Muscle of back (tissue), 3 donors: ENCODE measurements at regions not wholly inside any gene's neighbourhood (a gene's known extent, or its start where the extent isn't known, plus 50 kb on each side); places are given as distances from the start of the nearest gene placed in this dataset.
"Not testable (repeated sequence)": the region's sequence is repeated elsewhere in the genome, so short reads cannot be mapped to it uniquely, and the experiment has no call there.

Source experiments
- DNase-seq, 3 donors: peaks; one replicate each; pipeline versions ENCODE4 v3.0.0 to v3.0.0-alpha.2; 2013

DNA sequence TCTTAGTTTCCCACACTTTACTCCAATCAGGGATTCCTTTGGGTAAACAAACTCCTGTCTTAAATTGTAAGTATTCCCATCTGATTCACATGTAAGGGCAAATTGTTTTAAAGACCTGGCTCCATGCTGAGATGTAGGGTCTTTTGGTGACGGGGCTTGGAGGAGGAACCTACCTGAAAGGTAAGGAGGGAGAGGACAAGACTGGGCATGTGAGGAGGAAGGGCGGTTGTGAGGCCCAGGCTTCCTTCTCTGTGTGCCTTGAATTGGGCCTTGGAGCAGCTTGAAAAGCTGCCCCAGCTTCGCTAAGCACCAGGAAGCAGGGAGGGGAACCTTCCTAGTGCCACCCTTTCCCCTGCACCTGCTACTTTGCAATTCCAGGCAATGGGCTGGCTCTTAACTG lies 86.8 kb downstream of the C9orf152 start:
- DNase-seq = no peak

DNA sequence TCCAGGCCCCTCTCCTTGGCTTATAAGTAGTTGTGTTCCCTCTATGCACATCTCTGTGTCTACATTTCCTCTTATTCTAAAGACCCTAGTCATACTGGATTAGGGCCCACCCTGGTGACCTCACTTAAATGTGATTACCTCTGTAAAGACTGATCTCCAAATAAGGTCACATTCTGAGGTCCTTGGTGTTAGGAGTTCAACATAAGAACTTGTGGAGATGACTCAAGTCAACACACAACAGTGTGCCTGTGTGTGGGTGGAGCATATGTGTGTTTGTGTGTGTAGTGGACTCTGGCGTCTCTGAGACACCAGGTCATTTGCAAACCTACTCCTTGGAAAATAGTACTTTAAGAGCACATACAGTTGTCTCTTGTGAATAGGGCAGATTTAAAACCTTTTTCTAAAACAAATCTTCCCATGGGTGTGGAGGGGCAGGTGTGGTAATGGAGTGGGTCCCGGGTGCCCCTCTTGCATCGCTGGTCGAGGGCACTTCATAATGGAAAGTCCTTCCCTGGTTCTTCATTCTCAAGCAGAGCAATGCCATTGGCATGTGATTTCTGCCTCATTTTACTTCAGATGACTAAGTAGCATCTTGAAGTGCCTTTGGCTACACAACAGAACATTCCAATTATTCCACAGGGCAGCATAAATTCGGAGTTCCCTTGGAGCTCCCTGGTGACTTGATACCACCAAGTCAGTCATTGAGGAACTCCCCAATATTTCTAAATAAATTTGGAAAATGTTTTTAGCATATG lies 84.4 kb downstream of the C9orf152 start:
- no peak for DNase-seq

GRCh38 chr9:110124439-110124838 lies 83.5 kb downstream of the C9orf152 start:
- no peak for DNase-seq

- peak; percentile 86 to 96 (median 88) for DNase-seq
Observed at GRCh38 chr9:110125207-110125751, 82.7 kb downstream of the C9orf152 start.

DNA sequence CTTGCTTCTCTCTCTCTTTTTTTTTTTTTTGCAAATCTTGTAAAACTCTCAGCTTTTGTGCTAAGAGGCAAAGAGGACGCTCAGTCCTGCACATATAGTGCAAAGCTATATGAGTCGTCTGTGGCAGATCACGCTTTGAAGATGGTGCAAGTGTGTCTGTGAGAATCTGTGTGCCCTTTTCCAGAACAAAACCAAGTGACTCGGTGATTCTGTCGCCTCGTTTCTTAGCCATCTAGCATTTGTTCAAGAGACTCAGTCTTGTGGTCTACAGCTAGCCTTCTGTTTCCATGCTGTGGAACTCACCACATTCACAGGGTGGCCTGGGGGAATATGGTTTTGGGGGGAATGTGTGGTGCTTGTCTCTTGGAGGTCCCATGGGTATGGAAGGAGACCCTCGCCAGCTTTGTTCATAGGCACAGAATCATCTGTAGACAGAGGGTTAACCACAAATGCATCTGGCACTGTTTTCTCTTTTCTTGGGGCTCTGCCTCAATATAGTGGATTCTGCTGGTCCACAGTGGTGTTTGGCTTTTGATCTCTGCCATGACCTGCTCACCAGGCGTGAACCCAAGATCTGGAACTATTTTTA lies 82.1 kb downstream of the C9orf152 start:
- DNase-seq = no peak

GRCh38 chr9:110126499-110126941 lies 81.4 kb downstream of the C9orf152 start:
- peak in 1 of 3 donors; percentile 75 for DNase-seq

DNA sequence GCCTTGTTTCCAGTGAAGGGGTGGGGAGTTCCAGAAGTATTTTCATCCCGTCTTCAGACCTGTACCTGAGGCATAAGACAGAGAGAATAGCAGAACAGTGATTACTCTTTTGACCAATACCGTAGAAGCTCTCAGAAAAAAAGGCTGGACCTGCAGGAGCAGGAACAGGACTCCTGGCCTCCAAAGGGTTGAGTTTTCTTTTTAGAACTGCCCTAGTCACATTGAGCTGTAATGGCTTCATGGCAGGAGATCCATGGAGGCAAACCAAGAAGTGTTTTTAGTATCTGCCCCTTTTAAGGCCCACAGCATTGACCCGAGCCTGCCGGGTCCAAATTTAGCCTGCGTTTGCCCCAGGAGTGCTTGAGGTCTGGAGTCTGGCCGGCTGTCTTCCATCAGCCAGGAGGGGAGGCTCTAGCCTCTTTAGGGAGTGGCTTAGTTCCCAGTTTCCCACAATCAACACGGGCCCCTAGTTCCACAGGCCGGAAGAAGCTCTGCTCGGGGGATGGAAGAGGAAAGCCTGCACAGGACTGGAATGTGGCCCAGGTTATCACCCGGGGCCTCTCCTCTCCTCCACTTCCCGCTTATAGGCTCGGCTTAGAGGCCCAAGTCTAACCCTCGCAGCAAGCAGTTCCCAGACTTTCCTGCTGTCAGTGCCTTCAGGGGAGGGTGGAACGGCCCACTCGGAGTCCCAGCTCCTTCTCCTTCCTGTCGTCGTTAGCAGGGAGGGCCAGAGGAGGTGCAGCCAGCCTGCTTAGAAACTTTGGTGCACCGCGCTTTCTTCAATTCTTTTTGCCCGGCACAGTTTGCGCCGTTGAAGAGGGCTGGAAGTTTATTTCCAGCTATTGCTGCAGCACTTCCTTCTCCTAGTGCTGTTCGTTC lies 80.7 kb downstream of the C9orf152 start:
- DNase-seq = peak; percentile 79 to 96 (median 91)

DNA sequence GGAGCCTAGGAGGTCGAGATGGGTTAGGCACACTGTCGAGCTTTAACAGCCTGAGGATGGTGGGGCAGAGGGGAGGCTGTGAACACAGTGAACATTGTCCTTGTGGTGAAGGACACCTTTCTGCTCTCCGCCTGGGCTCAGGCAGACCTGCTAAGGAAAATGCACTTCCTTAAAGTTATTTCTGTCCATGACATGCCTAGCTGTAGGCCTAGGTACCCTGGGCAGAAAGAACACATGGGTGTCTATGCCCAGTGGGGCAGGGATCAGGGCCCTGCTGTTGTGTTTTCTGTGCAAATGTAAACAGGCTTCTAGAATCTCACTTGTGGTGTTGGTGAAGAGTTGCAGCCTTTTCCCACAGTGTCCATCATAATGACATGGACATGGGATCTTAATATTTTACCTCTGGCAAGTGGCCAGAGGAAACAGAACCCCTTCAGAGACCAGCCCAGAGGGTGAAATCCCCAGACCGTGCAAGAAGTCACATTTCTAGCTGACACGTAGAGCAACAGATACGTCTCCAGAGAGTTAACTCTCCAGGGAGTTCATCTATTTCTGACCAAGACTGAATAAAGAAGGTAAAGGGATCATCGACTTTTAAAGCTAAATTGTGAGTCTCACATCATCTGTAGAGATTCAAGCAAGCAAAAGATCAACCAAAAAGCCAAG lies 79.2 kb downstream of the C9orf152 start:
- DNase-seq = peak in 1 of 3 donors; percentile 29

GRCh38 chr9:110129425-110129824 lies 78.5 kb downstream of the C9orf152 start:
- no peak for DNase-seq

DNA sequence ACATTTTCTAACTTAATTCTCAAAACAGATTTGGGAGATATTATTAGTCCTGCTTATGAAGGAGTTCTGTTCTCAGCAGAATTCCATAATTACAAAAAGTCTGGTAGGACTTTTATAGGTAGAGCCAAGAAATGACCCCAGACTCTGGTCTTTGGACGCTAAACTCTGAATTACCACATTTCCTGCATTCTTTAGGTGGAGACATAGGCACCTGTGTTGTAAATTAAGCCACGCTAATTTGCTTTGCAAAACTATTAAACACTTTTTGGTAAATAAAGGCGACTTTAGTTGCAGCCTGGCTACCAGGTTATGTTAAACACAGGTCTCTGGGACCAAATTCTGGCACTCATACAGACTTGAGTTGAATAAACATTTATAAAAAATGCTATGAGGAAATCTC lies 77.7 kb downstream of the C9orf152 start:
- no peak for DNase-seq

DNA sequence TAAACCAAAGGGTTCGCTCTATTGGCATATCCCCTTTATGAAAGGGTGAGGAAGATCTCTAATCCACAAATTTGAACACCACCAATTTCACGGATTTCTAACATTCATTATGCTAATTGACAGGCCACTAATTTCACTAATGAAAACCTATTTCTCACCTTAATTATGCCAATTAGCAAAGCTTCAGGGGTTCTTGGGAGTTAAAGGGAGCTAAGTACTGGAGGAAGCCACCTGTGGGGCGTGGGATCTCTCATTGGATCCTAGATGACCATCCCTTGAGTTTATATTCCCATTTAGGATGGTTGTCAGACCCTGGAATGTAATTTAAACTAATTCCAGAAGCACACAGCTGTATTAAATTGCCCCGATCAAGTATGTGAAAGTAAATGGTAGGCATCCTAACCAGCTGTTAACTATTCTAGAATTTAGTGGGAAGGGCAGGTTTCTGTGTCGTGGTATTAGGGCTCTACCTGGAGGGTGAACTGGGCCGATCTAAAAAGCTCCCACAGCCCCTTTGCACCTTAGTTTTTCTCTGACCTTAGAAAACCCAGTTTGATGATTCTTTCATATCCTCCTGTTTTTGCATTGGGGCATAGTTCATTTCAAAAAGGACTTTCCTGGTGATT lies 77.1 kb downstream of the C9orf152 start:
- DNase-seq = no peak

- DNase-seq = no peak
Observed at GRCh38 chr9:110131499-110131898, 76.5 kb downstream of the C9orf152 start.

- DNase-seq = not testable (repeated sequence)
Observed at GRCh38 chr9:110132531-110132930, 75.4 kb downstream of the C9orf152 start.

- DNase-seq = no peak
Observed at GRCh38 chr9:110133059-110133458, 74.9 kb downstream of the C9orf152 start.

GRCh38 chr9:110133608-110134210 lies 74.2 kb downstream of the C9orf152 start:
- DNase-seq = peak in 1 of 3 donors; percentile 24

DNA sequence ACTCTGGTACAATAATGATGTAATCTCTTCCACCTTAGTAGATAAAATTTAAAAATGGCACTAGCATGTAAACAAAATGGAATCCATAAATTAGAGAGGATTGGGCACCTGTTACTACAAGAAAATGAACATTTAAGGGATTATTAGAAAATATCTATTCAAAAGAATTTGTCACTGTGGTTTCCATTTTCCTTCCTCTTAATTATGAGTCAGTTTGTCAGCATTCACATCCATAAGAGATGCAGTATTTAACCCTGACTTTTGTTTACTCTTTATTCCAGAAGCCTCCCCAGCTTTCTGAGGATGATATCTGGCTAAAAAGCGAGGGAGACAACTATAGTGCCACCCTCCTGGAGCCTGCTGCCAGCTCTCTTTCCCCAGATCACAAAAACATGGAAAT lies 72.1 kb downstream of the C9orf152 start:
- no peak for DNase-seq

GRCh38 chr9:110136802-110137201 lies 71.2 kb downstream of the C9orf152 start:
- DNase-seq = no peak

DNA sequence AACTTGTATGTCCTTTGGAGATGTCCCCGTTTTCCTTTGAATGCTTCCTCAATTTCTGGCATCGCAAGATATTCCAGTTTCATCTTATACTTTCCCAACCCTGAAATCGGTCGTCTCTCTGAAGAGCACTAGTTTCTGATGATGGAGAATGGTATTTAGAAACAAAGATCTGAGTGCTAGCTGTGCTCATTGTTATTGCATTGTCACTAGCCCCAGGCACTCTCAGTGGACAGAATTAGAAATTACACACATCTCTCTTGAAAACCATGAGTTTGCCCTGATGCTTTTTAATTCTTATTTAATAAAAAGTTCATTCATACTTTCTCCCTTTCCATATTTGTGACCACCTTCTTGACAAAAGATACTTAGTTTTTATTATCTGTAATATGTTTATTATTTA lies 67.7 kb downstream of the C9orf152 start:
- no peak for DNase-seq

DNA sequence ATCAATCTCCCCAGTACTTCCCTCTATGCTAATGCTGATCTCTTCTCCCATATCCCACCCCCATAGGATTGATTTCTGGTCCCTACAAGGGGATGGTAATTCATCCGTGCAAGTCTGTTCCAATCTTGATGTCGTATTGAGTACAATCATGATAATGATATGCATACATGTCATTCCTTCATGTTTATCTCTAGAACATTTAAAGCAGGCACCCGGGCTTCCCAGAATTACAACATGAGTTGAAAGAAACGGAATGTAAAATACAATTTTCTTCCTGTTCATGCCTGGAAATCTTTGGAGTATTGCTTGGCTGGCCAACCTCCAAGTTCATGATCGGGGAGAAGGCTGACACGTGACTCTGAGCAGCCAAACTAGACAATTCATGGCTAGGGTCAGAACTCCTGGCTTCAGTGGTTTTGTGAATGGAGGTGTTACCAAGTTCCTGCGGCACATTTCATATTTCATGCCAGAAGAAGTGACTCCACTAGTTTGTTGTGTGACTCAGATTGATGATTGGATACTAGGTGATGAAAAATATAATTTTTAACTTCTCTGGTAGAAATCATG lies 66.6 kb downstream of the C9orf152 start:
- DNase-seq = peak in 2 of 3 donors; percentile 65 to 97

- no peak for DNase-seq
Observed at GRCh38 chr9:110142253-110142652, 65.7 kb downstream of the C9orf152 start.
